Endothelial cell of umbilical vein (primary cell): ENCODE measurements at regions not wholly inside any gene's neighbourhood (a gene's known extent, or its start where the extent isn't known, plus 50 kb on each side); places are given as distances from the start of the nearest gene placed in this dataset.

Experiments used
- BruUV-seq: library from RNA; stranded (reverse); fragments of 400-500 nt; replicated peaks from 2 replicates; lab custom pipeline; 2021; lab: Mats Ljungman, UMichigan
- CTCF ChIA-PET: fragments of 300-600, 350-600 bp; sonication (Branson Sonifier 250); formaldehyde crosslinking; loops from one replicate; lab custom pipeline; 2021; ENCODE audit warnings: antibody characterized with exemption, inconsistent platforms; lab: Charles Lee
- POLR2A ChIA-PET: fragments of 300-600, 350-600 bp; sonication (Branson Sonifier 250); formaldehyde crosslinking; loops from one replicate; lab custom pipeline; 2021; ENCODE audit warnings: antibody characterized with exemption, inconsistent platforms; lab: Charles Lee
- DNase-seq: peaks from one replicate; pipeline ENCODE4 v3.0.0-alpha.2; 2011; ENCODE audit warnings: low read depth, low spot score
- FAIRE-seq: peaks from 2 replicates; lab custom pipeline; 2011; peaks lifted over from hg19 to GRCh38; lab: Jason Lieb, UNC
- H2AFZ ChIP-seq: 2 replicates; pipeline ENCODE4 v1.6.0; 2012; ENCODE audit warnings: low read depth, low read length, control low read depth, inconsistent platforms
- H3K27ac ChIP-seq: 2 replicates; pipeline ENCODE4 v1.5.1; 2011; ENCODE audit warnings: low read depth, mild to moderate bottlenecking, control low read depth, low read length, moderate library complexity; ENCODE audit not compliant: insufficient read depth
- H3K27me3 ChIP-seq, 2 experiments: 2 replicates each; pipeline versions ENCODE4 v1.6.0 to v1.6.1; 2011; ENCODE audit warnings: low read length in 2 of 2, mixed read lengths in 1 of 2; ENCODE audit not compliant: control insufficient read depth in 2 of 2, insufficient read depth in 2 of 2
- H3K36me3 ChIP-seq, 2 experiments: 2 replicates in 1 of 2; 3 replicates in 1 of 2; pipeline ENCODE4 v1.5.1; 2011; ENCODE audit warnings: low read length in 2 of 2, mild to moderate bottlenecking in 1 of 2, moderate library complexity in 1 of 2; ENCODE audit not compliant: control insufficient read depth in 2 of 2, insufficient read depth in 2 of 2; ENCODE audit errors: extremely low read depth in 1 of 2
- H3K4me1 ChIP-seq: 3 replicates; pipeline ENCODE4 v1.5.1; 2011; ENCODE audit warnings: mild to moderate bottlenecking, low read length; ENCODE audit not compliant: control insufficient read depth, insufficient read depth; ENCODE audit errors: extremely low read depth
- H3K4me2 ChIP-seq: 2 replicates; pipeline ENCODE4 v1.6.1; 2011; ENCODE audit warnings: low read length, control low read depth, mixed read lengths; ENCODE audit not compliant: insufficient read depth
- H3K4me3 ChIP-seq, 3 experiments: fragments of 200-600 bp in 1 of 3; sonication (generic), shearing (Covaris generic) in 1 of 3; replicated peaks in 1 of 3; 2 replicates each; pipeline ENCODE4 v1.5.1; 2011 to 2016; ENCODE audit warnings: control low read depth in 3 of 3, low read length in 3 of 3, mild to moderate bottlenecking in 2 of 3, inconsistent platforms in 1 of 3, low read depth in 1 of 3, moderate library complexity in 1 of 3; ENCODE audit not compliant: insufficient read depth in 1 of 3
- H3K79me2 ChIP-seq: 2 replicates; pipeline ENCODE4 v1.6.0; 2012; ENCODE audit warnings: low read length, inconsistent platforms; ENCODE audit not compliant: control insufficient read depth, insufficient read depth
- H3K9ac ChIP-seq: replicated peaks from 2 replicates; pipeline ENCODE3; 2011; ENCODE audit warnings: low read length, control low read depth; ENCODE audit not compliant: insufficient read depth; ENCODE audit errors: extremely low read depth
- H3K9me1 ChIP-seq: replicated peaks from 3 replicates; pipeline ENCODE4 v1.6.0; 2011; ENCODE audit warnings: mild to moderate bottlenecking, low read length; ENCODE audit not compliant: control insufficient read depth, insufficient read depth; ENCODE audit errors: extremely low read depth
- H3K9me3 ChIP-seq: replicated peaks from 2 replicates; pipeline ENCODE4 v1.5.1; 2012; ENCODE audit warnings: low read length, inconsistent platforms; ENCODE audit not compliant: control insufficient read depth, insufficient read depth
- H4K20me1 ChIP-seq: replicated peaks from 2 replicates; pipeline ENCODE3; 2011; ENCODE audit warnings: mild to moderate bottlenecking, low read length; ENCODE audit not compliant: control insufficient read depth, insufficient read depth; ENCODE audit errors: extremely low read depth
- CTCF ChIP-seq, 2 donors: IDR thresholded peaks; 1 replicate in 1 of 2; 2 replicates in 1 of 2; pipeline ENCODE4 v1.5.1; 2011; ENCODE audit warnings: low read length in 2 of 2, mild to moderate bottlenecking in 2 of 2, moderate library complexity in 2 of 2, control low read depth in 1 of 2, inconsistent platforms in 1 of 2, low read depth in 1 of 2; ENCODE audit not compliant: insufficient read depth in 1 of 2; ENCODE audit errors: extremely low read depth in 1 of 2
- EZH2 ChIP-seq: IDR thresholded peaks from 2 replicates; pipeline ENCODE4 v1.6.1; 2012; ENCODE audit warnings: borderline replicate concordance, low read depth, mild to moderate bottlenecking, moderate library complexity, low read length, inconsistent platforms; ENCODE audit not compliant: severe bottlenecking
- FOS ChIP-seq: IDR thresholded peaks from 2 replicates; pipeline ENCODE4 v1.6.1; 2011; ENCODE audit warnings: mild to moderate bottlenecking, low read length, moderate library complexity, borderline replicate concordance; ENCODE audit not compliant: insufficient read depth
- GATA2 ChIP-seq: IDR thresholded peaks from 2 replicates; pipeline ENCODE4 v1.7.0; 2011; ENCODE audit warnings: low read depth, mild to moderate bottlenecking, moderate library complexity, mixed read lengths, low read length; ENCODE audit not compliant: insufficient read length, insufficient read depth
- JUN ChIP-seq: IDR thresholded peaks from 2 replicates; pipeline ENCODE4 v1.6.1; 2011; ENCODE audit warnings: borderline replicate concordance, low read depth; ENCODE audit not compliant: insufficient read length, insufficient read depth
- MYC ChIP-seq: IDR thresholded peaks from one replicate; pipeline ENCODE4 v1.6.1; 2011; ENCODE audit warnings: mild to moderate bottlenecking, low read depth, low read length
- POLR2A ChIP-seq: IDR thresholded peaks from 2 replicates; pipeline ENCODE4 v1.6.1; 2012; ENCODE audit warnings: low read depth, mild to moderate bottlenecking, control low read depth, low read length
- POLR2AphosphoS5 ChIP-seq: IDR thresholded peaks from 2 replicates; pipeline ENCODE4 v1.6.1; 2012; ENCODE audit warnings: low read depth, mild to moderate bottlenecking, control low read depth, low read length, moderate library complexity; ENCODE audit not compliant: insufficient read depth
- dilution Hi-C: fragments of 300-500 bp; cut with MboI; formaldehyde crosslinking; loops from one replicate; pipeline ENCODE4 v1.15.0; 2019; ENCODE audit warnings: low sequenced_read_pairs; ENCODE audit not compliant: extremely low pct_ligation_motif_present
- intact Hi-C: fragments of 100-400 bp; cut with micrococcal nuclease; formaldehyde crosslinking; loops from one replicate; pipeline ENCODE4 v1.10.0; 2022
- TF ChIP-seq, protein P1 (sequence below): IDR thresholded peaks from 2 replicates; pipeline ENCODE4 v1.6.1; 2011; ENCODE audit not compliant: insufficient read depth, insufficient read length

DNA sequence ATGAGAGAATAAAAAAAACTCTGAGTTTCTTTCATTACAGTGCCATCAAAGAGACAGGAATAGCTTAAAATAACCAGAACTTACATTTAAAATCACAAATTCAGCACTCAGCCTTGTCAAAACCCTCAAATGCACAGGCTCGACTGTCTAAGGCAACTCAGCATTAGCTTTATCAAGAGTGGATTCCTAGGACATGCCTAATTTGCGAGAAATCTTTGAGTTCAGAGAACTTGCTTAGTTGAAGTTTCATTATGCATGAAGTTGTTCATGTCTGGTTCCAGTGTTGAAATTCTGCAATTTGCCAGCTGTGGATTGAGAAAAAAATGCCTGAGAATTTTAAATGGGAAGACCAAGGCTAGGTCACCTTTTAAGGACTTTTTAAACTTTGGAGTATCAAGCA is 151.1 kb downstream of the LRRC70 start:
- no TSS peak for BruUV-seq
- H3K27ac ChIP-seq, result no peak overlapping the region

More for the DNA sequence above, 151.1 kb downstream of the LRRC70 start:
- Histone ChIP-seq H2AFZ (no peak overlapping the region), H3K4me3 (no peak overlapping the region), H3K79me2 (no peaks in the 10 kb centered on the region), H3K9me1 (no peaks in the 10 kb centered on the region), H3K36me3 (no peaks in the 10 kb centered on the region), H3K4me2 (no peak overlapping the region), H3K4me1 (no peaks in the 10 kb centered on the region), H3K9ac (no peak overlapping the region), H3K27me3 (peaks cover 0 to 2% of the 10 kb centered on the region in 2 experiments), H3K9me3 (no peaks in the 10 kb centered on the region), H4K20me1 (no peaks in the 10 kb centered on the region)
- no peak for DNase-seq
- dilution Hi-C loops, result no loop called here
- TF ChIP-seq EZH2 (no peak), JUN (no peak), MYC (no peak), CTCF (IDR thresholded peaks at IDR 0.05; ENCODE audit: extremely low read depth in 1 of 2, insufficient read depth in 1 of 2, low read depth in 1 of 2, low read length in 2 of 2) (no peak), POLR2AphosphoS5 (no peak), POLR2A (no peak), FOS (no peak), GATA2 (no peak)
- TF ChIP-seq, protein P1, sequence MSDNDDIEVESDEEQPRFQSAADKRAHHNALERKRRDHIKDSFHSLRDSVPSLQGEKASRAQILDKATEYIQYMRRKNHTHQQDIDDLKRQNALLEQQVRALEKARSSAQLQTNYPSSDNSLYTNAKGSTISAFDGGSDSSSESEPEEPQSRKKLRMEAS, result no peak
- no peak for FAIRE-seq
- CTCF ChIA-PET, result no interaction called here
- intact Hi-C loops, result no loop called here
- POLR2A ChIA-PET, result no interaction called here
